DMS 273 (cell line): ENCODE measurements at regions not wholly inside any gene's neighbourhood (a gene's known extent, or its start where the extent isn't known, plus 50 kb on each side); places are given as distances from the start of the nearest gene placed in this dataset.
"Not testable (repeated sequence)": the region's sequence is repeated elsewhere in the genome, so short reads cannot be mapped to it uniquely, and the experiment has no call there.

ENCODE experiments used
- DNase-seq: peaks from one replicate; lab custom pipeline; 2025; ENCODE audit not compliant: unreplicated experiment; lab: John Stamatoyannopoulos, UW

GRCh38 chr12:19665121-19665900 lies 226.0 kb downstream of the AEBP2 start:
- DNase-seq = no peak

- DNase-seq = no peak
These were observed 226.8 kb downstream of the AEBP2 start for GRCh38 chr12:19666070-19666469.

GRCh38 chr12:19669793-19670192 lies 230.5 kb downstream of the AEBP2 start:
- DNase-seq = no peak

- DNase-seq = peak; percentile 50
These were observed 232.4 kb downstream of the AEBP2 start for GRCh38 chr12:19671695-19672094.

- DNase-seq = no peak
These were observed 235.1 kb downstream of the AEBP2 start for GRCh38 chr12:19674437-19674836.

GRCh38 chr12:19675361-19675760 lies 236.1 kb downstream of the AEBP2 start:
- no peak for DNase-seq

GRCh38 chr12:19678501-19678900 lies 239.2 kb downstream of the AEBP2 start:
- not testable (repeated sequence) for DNase-seq

GRCh38 chr12:19681007-19681406 lies 241.7 kb downstream of the AEBP2 start:
- no peak for DNase-seq

- no peak for DNase-seq
These were observed 244.1 kb downstream of the AEBP2 start for GRCh38 chr12:19683178-19683927.

- DNase-seq = no peak
These were observed 248.1 kb downstream of the AEBP2 start for GRCh38 chr12:19687371-19687770.

- DNase-seq = no peak
These were observed 249.2 kb downstream of the AEBP2 start for GRCh38 chr12:19688532-19688931.

- DNase-seq = no peak
These were observed 249.9 kb downstream of the AEBP2 start for GRCh38 chr12:19689226-19689625.

GRCh38 chr12:19689801-19690472 lies 250.6 kb downstream of the AEBP2 start:
- DNase-seq = peak; percentile 2

- DNase-seq = no peak
These were observed 252.8 kb downstream of the AEBP2 start for GRCh38 chr12:19692091-19692490.

GRCh38 chr12:19692566-19692965 lies 253.3 kb downstream of the AEBP2 start:
- no peak for DNase-seq

- no peak for DNase-seq
These were observed 255.3 kb downstream of the AEBP2 start for GRCh38 chr12:19694627-19695026.

- DNase-seq = no peak
These were observed 256.2 kb downstream of the AEBP2 start for GRCh38 chr12:19695244-19696098.

GRCh38 chr12:19700969-19701368 lies 261.7 kb downstream of the AEBP2 start:
- no peak for DNase-seq

GRCh38 chr12:19704966-19705365 lies 265.7 kb downstream of the AEBP2 start:
- DNase-seq = no peak

- no peak for DNase-seq
These were observed 267.6 kb downstream of the AEBP2 start for GRCh38 chr12:19706936-19707335.

GRCh38 chr12:19707948-19708409 lies 268.7 kb downstream of the AEBP2 start:
- DNase-seq = no peak
